Suprapubic skin (tissue), 4 donors: ENCODE measurements at regions not wholly inside any gene's neighbourhood (a gene's known extent, or its start where the extent isn't known, plus 50 kb on each side); places are given as distances from the start of the nearest gene placed in this dataset.

Source experiments
- CTCF ChIP-seq, 2 donors: fragments of 200-600 bp in 1 of 2; fragments of 450-650 bp in 1 of 2; sonication (generic) in 1 of 2; IDR thresholded peaks; one replicate each; pipeline ENCODE4 v1.5.1; 2016 to 2019; ENCODE audit warnings: antibody characterized with exemption in 2 of 2, mild to moderate bottlenecking in 1 of 2, moderate library complexity in 1 of 2
- POLR2A ChIP-seq, 2 donors: fragments of 450-650 bp; IDR thresholded peaks; one replicate each; pipeline ENCODE4 v1.6.1; 2017; ENCODE audit warnings: antibody characterized with exemption in 2 of 2, mild to moderate bottlenecking in 2 of 2, moderate library complexity in 2 of 2
- POLR2AphosphoS5 ChIP-seq, 3 donors: sonication (generic); formaldehyde crosslinking; IDR thresholded peaks; one replicate each; pipeline ENCODE4 v1.6.1; 2017; ENCODE audit warnings: antibody characterized with exemption in 3 of 3

- no peak for TF ChIP-seq CTCF (IDR thresholded peaks at IDR 0.05)
- TF ChIP-seq POLR2AphosphoS5 (IDR thresholded peaks at IDR 0.05) = no peak
- no peak for TF ChIP-seq POLR2A (IDR thresholded peaks at IDR 0.05)
Observed at GRCh38 chr13:106183410-106184065, 351.9 kb downstream of the EFNB2 start.
